ENCODE measurements at regions not wholly inside any gene's neighbourhood (a gene's known extent, or its start where the extent isn't known, plus 50 kb on each side); places are given as distances from the start of the nearest gene placed in this dataset.
"Not testable (repeated sequence)": the region's sequence is repeated elsewhere in the genome, so short reads cannot be mapped to it uniquely, and the experiment has no call there.

DNA sequence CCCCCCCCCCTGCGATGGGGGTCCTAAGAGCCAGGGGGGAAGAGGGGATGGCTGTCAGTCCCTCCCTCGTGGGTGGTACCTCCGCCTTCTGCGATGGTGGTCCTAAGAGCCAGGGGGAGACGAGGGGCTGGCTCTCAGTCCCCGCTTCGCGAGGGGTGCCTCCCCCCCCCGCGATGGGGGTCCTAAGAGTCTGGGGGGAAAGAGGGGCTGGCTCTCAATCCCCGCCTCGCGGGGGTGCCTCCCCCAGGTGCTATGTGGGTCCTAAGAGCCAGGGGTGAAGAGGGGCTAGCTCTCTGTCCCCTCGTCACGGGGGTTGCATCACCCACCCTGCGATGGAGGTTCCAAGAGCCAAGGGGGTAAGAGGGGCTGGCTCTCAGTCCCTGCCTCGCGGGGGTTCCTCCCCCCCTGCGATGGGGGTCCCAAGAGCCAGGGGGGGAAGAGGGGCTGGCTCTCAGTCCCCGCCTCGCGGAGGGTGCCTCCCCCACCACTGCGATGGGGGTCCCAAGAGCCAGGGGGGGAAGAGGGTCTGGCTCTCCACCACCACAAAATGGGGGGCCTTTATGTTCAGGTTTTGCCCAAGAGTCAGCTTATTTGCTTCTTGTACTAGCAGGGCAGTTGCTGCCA, 2323.6 kb upstream of the PCDH20 start:
- TF ChIP-seq, protein P1, sequence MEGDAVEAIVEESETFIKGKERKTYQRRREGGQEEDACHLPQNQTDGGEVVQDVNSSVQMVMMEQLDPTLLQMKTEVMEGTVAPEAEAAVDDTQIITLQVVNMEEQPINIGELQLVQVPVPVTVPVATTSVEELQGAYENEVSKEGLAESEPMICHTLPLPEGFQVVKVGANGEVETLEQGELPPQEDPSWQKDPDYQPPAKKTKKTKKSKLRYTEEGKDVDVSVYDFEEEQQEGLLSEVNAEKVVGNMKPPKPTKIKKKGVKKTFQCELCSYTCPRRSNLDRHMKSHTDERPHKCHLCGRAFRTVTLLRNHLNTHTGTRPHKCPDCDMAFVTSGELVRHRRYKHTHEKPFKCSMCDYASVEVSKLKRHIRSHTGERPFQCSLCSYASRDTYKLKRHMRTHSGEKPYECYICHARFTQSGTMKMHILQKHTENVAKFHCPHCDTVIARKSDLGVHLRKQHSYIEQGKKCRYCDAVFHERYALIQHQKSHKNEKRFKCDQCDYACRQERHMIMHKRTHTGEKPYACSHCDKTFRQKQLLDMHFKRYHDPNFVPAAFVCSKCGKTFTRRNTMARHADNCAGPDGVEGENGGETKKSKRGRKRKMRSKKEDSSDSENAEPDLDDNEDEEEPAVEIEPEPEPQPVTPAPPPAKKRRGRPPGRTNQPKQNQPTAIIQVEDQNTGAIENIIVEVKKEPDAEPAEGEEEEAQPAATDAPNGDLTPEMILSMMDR (CRISPR knock-in tag; IDR thresholded peaks at IDR 0.05) = not testable (repeated sequence)
- not testable (repeated sequence) for TF ChIP-seq POLR2G (IDR thresholded peaks at IDR 0.05; ENCODE audit: low read depth, low read length); DR1 (CRISPR knock-in tag; IDR thresholded peaks at IDR 0.05); ZMYM4 (CRISPR knock-in tag; IDR thresholded peaks at IDR 0.05); POLR2A (IDR thresholded peaks at IDR 0.05; ENCODE audit: insufficient read depth in 1 of 2, low read depth in 2 of 2, low read length in 2 of 2); SIN3A (IDR thresholded peaks at IDR 0.05; ENCODE audit: borderline replicate concordance, low read depth, low read length); EP300 (IDR thresholded peaks at IDR 0.05; ENCODE audit: low read depth in 2 of 2, low read length in 2 of 2); EP300 (CRISPR knock-in tag; IDR thresholded peaks at IDR 0.05; ENCODE audit: borderline replicate concordance); GTF2F1 (IDR thresholded peaks at IDR 0.05; ENCODE audit: low read length); TBP (CRISPR knock-in tag; IDR thresholded peaks at IDR 0.05); MED13 (CRISPR knock-in tag; IDR thresholded peaks at IDR 0.05); PAX8 (CRISPR knock-in tag; IDR thresholded peaks at IDR 0.05; ENCODE audit: borderline replicate concordance); PPARG (CRISPR knock-in tag; conservative IDR thresholded peaks at IDR 0.05); FOXA1 (IDR thresholded peaks at IDR 0.05); FOXA1 (CRISPR knock-in tag; IDR thresholded peaks at IDR 0.05); ZSCAN30 (CRISPR knock-in tag; IDR thresholded peaks at IDR 0.05)
